ENCODE measurements at regions not wholly inside any gene's neighbourhood (a gene's known extent, or its start where the extent isn't known, plus 50 kb on each side); places are given as distances from the start of the nearest gene placed in this dataset.

GRCh38 chr1:201625851-201626251 is 86.9 kb downstream of the NAV1 start:
- TF ChIP-seq CTCF (conservative IDR thresholded peaks at IDR 0.05) (no peak), EZH2 (IDR thresholded peaks at IDR 0.05; ENCODE audit: low read depth) (no peak)
